ENCODE measurements at regions not wholly inside any gene's neighbourhood (a gene's known extent, or its start where the extent isn't known, plus 50 kb on each side); places are given as distances from the start of the nearest gene placed in this dataset.

- TF ChIP-seq CTCF (IDR thresholded peaks at IDR 0.05) (no peak), POLR2A (IDR thresholded peaks at IDR 0.05) (no peak), POLR2AphosphoS5 (IDR thresholded peaks at IDR 0.05) (no peak)
Measured at GRCh38 chr10:45235798-45236220, 79.6 kb downstream of the OR13A1 start.
